Amygdala (tissue), 56 donors: ENCODE measurements at regions not wholly inside any gene's neighbourhood (a gene's known extent, or its start where the extent isn't known, plus 50 kb on each side); places are given as distances from the start of the nearest gene placed in this dataset.
"Not testable (repeated sequence)": the region's sequence is repeated elsewhere in the genome, so short reads cannot be mapped to it uniquely, and the experiment has no call there.

ENCODE experiments used
- DNase-seq, 56 donors: peaks; one replicate each; lab custom pipeline; 2025; lab: John Stamatoyannopoulos, UW

DNA sequence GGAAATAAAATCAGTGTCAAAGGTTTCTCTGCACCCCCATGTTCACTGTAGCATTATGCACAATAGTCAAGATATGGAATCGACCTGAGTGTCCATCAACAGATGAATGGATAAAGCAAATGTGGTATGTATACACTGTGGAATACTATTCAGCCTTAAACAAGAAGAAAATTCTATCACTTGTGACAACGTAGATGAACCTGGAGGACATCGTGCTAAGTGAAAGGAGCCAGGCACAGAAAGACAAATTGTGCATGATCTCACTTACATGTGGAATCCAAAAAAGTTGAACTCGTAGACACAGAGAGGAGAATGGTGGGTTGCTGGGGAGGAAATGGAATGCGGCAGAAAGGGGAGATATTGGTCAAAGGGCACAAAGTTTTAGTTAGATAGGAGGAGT is 136.3 kb upstream of the ESR1 start:
- DNase-seq = no peak

GRCh38 chr6:151674578-151674977 is 132.9 kb upstream of the ESR1 start:
- no peak for DNase-seq

DNA sequence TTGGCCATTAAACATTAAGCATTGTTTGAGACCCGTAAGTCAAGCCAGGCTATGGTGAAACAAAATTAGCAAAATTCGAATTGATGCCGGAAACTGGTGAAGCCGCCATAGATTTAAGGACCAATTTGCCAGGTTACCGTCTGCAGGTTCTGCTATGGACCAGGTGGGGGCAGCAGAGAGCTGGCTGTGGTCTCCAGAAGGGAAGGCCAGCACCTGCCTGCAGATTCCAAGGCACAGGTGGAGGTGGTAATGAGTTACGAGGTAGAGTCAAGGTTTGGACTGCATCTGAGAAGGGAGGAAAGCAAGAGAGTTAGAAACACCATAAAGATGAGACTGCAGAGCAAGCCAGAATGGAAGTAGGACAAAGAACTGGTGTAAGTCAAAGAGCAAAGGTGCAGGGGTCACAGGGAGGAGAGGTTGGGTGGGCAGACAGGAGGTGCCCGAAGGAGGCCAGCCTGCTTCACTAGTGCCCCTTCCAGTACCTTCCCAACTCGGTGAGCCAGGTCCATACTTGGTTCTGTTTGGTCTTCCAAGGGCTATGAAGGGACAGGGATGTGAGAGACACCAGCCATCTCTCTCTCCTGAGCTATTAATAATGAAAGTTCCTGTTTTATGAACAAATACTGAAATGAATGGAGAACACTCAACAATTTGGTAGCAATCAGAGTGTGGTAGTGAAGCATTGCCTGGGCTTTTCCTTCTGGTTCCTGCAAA is 131.6 kb upstream of the ESR1 start:
- DNase-seq = peak in 2 of 56 donors; percentile 3 to 6

DNA sequence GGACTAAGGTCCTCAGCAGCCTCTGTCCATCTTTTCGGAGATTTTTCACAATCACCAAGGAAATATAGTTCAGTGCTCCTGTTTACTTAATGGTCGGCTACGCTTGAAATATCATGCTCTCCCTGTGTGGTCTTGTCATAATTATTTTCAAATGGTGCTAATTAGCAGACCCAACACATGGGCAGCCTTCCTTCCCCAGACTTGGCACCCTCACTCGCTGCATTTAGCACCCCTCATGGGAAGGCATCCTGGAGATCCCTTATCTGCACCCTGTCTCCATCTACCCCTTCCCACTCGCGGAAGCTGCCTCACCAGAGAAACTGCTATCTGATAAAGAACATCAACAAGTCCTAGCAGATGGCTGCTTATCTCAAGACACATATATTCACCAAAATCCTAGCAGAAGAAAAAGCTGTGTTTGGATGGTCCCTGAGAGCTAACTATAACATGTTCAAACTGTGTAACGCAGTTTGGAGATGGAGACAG is 131.0 kb upstream of the ESR1 start:
- DNase-seq = peak in 2 of 56 donors; percentile 11 to 20

- no peak for DNase-seq
These were observed 130.1 kb upstream of the ESR1 start for GRCh38 chr6:151677404-151677803.

DNA sequence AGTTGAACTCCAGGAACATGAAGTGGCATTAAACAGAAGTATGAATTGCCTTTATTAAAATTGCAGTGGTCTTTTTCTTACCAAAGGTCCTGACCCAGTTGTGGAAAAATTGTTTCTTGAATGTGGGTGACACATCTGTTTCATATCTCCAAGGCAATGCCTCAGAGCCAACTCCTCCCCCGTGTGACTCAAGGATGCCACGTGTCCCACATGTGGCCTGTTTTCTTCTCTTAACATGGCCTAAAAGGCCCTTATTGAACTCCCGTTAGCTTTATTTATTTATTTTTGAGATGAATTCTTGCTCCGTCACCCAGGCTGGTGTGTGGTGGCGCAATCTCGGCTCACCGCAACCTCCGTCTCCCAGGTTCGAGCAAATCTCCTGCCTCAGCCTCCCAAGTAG is 128.4 kb upstream of the ESR1 start:
- no peak for DNase-seq

DNA sequence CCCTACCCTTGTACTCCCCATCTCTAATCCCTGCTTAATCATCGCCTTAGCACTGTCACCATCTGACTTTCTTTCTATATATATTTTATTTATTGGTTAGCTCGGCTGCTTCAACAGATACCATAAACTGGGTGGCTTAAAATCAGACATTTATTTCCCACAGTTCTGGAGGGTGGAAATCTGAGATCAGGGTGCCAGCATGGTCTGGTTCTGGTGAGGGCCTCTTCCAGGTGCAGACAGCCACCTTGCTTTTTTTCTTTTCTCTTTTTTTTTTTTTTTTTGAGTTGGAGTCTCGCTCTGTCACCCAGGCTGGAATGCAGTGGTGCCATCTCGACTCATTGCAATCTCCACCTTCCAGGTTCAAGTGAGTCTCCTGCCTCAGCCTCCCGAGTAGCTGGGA is 127.5 kb upstream of the ESR1 start:
- DNase-seq = no peak

DNA sequence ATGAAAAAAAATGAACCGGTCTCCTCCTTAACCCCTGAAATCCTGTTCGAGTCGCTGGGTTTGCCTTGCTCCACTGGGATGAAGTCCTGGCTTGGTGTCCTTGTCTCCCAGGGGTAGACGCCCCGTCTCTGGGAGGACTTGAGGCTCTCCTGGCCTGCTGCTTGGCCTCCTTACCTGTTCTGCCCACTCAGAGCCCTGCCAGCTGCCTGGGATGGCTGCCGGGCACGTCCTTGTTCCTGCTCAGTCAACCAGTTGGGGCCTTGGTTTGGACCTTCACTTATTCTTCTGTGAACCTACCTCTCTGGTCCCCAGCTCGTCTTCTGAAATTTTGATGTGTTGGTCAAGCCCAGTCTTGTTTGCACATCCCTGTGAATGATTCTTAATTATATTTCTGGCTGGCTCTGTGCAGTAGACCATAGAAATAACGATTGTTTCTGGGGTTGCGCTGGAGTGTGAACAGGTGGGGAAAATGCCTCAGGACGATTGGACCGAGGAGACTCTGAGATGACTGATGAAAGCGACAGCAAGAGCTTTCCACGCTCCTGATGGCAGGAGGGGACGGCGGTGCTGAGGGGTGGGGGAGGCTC is 126.5 kb upstream of the ESR1 start:
- no peak for DNase-seq

DNA sequence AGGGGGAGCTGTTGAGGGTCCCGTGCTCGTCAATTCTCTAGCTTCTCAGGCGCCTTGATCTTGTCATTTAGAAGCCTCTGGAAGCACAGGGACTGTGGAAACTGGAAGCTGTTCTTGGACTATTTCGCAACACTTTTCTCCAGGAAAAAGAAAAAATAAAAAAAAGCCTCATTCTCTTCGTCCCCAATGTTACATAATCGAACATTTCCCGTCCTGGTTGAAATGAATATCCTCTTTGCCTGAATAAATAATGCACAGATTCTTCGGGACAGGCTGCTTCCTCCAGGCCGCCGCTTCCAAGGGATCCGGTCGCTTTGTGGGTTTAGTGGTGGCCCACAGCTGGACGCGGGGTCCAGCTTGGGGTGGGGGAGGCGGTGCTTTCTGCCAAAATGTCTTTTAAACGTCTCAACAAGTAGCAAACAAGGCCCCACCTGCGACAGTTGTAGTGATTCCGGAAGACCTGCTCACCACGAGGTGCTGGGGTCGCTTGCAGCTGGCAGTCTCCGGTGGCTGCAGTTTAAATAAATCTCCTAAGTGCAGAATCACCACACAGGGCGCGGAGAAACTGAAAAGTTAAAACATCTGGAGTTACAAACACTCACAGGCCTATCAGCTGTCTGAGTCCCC is 125.9 kb upstream of the ESR1 start:
- DNase-seq = no peak

- DNase-seq = no peak
These were observed 125.2 kb upstream of the ESR1 start for GRCh38 chr6:151682251-151682650.

DNA sequence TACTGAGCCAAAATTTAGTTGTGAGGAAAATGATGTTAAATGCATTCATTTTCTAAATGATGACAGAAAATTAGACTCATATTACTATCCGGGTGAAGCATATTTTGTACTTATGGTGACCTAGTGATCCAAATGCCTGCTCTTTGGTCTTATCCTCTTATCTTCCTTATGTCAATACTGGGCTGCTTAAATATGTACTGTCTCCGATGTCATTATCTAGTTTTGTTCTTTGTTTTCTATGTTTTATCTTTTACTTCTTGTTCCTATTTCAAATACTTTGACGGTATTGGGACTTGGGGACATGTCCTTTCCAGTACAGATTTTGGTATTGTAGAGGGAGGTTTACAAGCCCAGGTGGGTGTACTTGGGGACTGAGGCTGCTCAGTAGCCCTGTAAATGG is 124.6 kb upstream of the ESR1 start:
- no peak for DNase-seq

DNA sequence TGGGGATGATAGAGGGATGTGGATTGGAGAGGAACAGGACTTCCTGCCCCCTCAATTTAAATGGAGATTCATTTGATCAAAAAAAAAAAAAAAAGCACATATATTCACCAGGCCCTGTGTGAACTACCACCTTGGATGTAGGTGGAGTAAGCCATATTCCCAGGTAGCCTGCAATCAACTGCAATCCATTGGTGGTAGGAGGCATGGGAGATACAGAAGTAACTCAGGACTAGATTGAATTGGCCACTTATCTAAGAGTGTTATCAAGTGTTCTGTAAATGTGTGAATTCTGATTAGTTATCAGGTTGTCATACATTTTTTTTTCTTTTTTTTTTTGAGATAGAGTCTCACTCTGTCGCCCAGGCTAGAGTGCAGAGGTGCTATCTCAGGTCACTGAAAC is 124.1 kb upstream of the ESR1 start:
- no peak for DNase-seq

DNA sequence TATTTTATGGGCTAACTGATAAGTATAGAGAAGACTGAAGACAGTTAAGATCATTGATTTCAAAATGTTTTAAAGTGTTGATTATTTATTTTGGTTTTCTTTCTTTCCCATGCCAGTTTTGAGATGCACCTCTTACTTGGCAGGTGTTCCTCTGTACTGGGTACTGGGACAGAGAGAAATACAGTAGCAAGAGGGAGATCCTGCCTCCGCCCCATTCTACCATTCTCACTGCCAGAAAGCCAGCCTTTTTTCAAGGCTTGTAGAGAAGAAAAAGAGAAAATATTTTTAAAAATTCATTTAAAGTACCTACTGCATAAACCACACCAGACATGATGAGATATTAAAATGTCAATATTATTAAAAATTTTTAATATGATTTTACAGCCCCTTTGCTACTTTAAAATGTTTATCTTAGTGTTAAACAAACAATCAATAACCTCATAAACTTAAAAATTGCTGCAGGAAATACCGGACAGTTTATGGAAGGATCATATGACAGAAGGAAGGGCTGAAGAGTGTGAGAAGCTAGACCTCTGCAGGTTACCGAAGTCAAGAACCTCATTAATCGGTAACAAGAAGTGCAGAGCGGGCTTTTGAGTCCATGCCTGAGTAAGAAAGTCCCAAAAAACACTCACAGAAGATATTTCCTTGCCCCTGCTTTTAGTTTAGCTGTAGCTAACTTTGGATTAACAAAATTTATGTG is 117.8 kb upstream of the ESR1 start:
- no peak for DNase-seq

DNA sequence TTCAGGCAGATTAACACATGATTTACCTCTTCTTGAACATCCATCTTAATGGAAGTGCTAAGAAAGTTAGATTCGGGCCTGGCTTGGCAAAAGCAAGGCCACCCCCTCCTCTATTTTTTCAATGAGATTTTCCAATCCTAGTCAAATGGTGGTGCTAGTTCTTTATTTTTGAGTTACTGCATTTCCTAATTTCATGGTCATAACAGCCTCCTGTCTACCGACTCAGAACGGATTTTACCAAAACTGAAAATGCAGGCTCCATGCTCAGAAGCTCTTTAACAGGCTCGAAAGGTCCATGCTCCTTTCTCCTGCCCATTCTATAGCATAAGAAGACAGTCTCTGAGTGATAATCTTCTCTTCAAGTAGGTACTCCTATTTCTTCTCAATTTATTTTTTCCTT is 117.2 kb upstream of the ESR1 start:
- DNase-seq = peak in 1 of 56 donors; percentile 6

GRCh38 chr6:151690768-151691562 is 116.5 kb upstream of the ESR1 start:
- DNase-seq = peak in 1 of 56 donors; percentile 28

- no peak for DNase-seq
These were observed 115.3 kb upstream of the ESR1 start for GRCh38 chr6:151692216-151692615.

DNA sequence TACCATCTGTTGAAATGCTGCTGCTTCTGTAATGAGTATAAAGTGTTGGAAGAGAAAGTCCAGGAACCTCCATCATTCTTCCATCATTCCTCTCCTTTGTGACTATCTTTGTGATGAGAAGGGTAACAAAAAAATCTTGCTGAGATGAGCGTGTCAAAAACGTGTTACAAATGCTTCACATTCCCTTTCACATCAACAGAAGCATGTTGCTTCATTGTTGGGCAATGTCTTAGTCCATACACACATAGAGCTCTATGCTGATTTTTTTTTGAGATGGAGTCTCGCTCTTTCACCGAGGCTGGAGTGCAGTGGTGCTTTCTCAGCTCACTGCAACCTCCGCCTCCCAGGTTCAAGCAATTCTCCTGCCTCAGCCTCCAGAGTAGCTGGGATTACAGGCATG is 114.1 kb upstream of the ESR1 start:
- no peak for DNase-seq

DNA sequence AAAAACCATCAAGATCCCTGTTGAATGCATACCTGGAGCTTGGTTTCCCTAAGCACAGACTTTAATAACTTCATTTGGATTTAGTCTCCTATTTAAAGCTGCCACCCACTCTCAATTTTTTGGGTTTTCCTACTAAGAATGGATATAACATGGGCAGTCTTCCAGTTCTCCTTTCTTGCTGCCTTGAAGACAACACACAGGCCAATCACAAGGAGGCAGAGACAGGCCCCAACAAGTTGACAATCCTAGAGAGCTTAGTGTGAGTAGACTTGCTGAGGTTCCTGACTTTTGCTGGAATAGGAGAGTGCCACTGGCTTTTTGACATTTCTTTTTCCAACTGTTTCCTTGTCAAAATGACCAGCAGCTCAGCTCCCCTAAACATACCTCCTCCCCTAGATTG is 112.3 kb upstream of the ESR1 start:
- DNase-seq = no peak

GRCh38 chr6:151696302-151696701 is 111.2 kb upstream of the ESR1 start:
- not testable (repeated sequence) for DNase-seq

DNA sequence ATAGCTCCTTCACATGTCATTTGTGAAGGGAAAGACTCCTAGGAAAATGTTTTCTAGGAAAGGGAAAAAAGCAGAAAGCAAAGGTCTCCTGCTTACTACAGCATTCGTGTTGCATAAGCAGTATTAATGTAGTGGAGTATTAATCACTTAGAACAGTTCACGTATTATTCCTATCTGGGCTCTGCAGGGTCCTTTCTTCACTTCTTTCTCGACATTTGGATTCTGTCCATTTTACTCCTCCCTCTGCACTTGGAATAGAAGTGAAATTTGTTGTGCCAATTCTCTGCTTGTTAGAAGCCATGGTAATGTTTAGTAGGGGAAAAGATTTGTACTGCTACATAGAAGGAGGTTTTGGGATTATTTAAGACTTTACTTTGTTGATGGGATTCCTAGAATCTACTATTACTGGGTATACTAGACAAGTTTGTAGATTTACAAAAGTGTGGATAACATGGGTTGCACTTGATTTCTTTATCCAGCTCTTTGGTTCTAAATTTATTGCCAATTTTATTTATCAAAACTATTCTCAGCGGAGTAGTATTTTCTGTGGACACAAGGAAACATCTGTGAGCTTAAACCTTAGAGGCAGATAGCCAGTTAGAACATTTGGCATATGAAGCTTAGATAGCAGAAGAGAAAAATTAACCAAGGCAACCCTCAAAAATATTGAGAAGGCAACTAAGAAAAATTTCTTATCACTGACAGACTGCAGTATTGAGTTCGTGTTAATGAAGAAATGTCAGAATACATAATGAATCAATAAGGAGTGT is 108.4 kb upstream of the ESR1 start:
- no peak for DNase-seq
